Neural cell (in vitro differentiated cells): ENCODE measurements at regions not wholly inside any gene's neighbourhood (a gene's known extent, or its start where the extent isn't known, plus 50 kb on each side); places are given as distances from the start of the nearest gene placed in this dataset.

Source experiments
- SMC3 ChIP-seq: fragments of 450-650 bp; conservative IDR thresholded peaks from 2 replicates; pipeline ENCODE4 v1.6.1; 2014; ENCODE audit warnings: antibody characterized with exemption, mild to moderate bottlenecking, moderate library complexity; ENCODE audit not compliant: poor library complexity
- TF ChIP-seq, protein P1 (sequence below): fragments of 450-650 bp; IDR thresholded peaks from 2 replicates; pipeline ENCODE4 v1.5.1; 2014; ENCODE audit warnings: antibody characterized with exemption, mild to moderate bottlenecking, moderate library complexity; ENCODE audit not compliant: poor library complexity, severe bottlenecking

DNA sequence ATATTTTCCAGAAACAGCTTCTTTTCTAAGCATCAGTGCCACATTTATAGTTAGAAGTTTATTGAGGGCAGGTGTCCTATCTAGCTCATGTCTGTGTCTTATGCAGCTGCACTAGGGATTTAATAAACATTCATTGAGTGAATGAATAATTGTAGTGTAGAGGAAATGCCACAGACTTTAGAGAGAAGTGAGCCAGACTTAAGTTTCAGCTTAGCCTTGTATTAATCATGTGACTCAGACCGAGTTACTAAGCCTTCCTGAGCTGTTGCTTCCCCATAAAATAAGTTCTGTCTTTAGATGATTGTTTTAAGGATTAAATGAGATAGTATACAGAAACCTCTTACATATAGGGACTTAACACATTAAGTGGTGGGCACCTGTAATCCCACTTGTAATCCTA, 236.1 kb upstream of the DDHD1 start:
- TF ChIP-seq SMC3: no peak
- TF ChIP-seq, protein P1, sequence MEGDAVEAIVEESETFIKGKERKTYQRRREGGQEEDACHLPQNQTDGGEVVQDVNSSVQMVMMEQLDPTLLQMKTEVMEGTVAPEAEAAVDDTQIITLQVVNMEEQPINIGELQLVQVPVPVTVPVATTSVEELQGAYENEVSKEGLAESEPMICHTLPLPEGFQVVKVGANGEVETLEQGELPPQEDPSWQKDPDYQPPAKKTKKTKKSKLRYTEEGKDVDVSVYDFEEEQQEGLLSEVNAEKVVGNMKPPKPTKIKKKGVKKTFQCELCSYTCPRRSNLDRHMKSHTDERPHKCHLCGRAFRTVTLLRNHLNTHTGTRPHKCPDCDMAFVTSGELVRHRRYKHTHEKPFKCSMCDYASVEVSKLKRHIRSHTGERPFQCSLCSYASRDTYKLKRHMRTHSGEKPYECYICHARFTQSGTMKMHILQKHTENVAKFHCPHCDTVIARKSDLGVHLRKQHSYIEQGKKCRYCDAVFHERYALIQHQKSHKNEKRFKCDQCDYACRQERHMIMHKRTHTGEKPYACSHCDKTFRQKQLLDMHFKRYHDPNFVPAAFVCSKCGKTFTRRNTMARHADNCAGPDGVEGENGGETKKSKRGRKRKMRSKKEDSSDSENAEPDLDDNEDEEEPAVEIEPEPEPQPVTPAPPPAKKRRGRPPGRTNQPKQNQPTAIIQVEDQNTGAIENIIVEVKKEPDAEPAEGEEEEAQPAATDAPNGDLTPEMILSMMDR: no peak
